ENCODE measurements at regions not wholly inside any gene's neighbourhood (a gene's known extent, or its start where the extent isn't known, plus 50 kb on each side); places are given as distances from the start of the nearest gene placed in this dataset.

DNA sequence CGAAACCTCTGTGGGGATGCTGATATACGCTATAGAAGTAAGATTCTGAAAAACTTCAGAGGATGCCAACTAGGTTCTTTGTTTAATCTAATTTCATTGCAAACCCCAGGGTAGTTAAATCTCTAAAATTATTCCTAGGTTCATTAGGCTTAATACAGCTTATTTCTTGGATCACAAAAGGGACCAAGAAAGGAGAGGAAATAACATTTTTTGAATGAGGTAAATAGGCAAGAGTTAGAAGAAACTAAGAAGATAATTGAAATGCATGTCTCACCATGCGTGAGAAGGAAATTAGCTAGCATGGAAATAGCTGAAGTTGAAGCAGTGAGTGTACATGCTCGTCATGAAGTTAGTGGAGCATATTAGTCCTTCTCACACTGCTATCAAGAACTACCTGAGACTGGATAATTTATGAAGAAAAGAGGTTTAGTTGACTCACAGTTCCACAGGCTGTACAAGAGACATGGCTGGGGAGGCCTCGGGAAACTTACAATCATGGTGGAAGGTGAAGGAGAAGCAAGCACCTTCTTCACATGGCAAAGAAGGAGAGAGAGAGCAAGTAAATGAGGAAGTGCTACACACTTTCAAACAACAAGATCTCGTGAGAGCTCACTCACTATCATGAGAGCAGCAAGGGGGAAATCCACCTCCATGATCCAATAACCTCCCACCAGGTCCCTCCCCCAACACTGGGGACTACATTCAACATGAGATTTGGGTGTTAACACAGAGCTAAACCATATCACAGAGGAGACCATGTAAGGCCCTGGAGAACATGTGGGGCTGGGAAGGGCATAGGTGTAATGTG lies 125.1 kb upstream of the OSMR start:
- TF ChIP-seq, protein P1, sequence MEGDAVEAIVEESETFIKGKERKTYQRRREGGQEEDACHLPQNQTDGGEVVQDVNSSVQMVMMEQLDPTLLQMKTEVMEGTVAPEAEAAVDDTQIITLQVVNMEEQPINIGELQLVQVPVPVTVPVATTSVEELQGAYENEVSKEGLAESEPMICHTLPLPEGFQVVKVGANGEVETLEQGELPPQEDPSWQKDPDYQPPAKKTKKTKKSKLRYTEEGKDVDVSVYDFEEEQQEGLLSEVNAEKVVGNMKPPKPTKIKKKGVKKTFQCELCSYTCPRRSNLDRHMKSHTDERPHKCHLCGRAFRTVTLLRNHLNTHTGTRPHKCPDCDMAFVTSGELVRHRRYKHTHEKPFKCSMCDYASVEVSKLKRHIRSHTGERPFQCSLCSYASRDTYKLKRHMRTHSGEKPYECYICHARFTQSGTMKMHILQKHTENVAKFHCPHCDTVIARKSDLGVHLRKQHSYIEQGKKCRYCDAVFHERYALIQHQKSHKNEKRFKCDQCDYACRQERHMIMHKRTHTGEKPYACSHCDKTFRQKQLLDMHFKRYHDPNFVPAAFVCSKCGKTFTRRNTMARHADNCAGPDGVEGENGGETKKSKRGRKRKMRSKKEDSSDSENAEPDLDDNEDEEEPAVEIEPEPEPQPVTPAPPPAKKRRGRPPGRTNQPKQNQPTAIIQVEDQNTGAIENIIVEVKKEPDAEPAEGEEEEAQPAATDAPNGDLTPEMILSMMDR (IDR thresholded peaks at IDR 0.05) = no peak
- TF ChIP-seq POLR2A (IDR thresholded peaks at IDR 0.05) = no peak
